Spleen (tissue), 7 donors: ENCODE measurements at regions not wholly inside any gene's neighbourhood (a gene's known extent, or its start where the extent isn't known, plus 50 kb on each side); places are given as distances from the start of the nearest gene placed in this dataset.

ENCODE experiments used
- POLR2A ChIP-seq, 3 donors: fragments of 450-650 bp; IDR thresholded peaks; one replicate each; pipeline ENCODE4 v1.5.1; 2017; ENCODE audit warnings: antibody characterized with exemption in 3 of 3, mild to moderate bottlenecking in 1 of 3
- POLR2AphosphoS5 ChIP-seq, 3 donors: sonication (generic); formaldehyde crosslinking; IDR thresholded peaks; one replicate each; pipeline ENCODE4 v1.5.1; 2017; ENCODE audit warnings: antibody characterized with exemption in 3 of 3
- TF ChIP-seq, protein P1 (sequence below), 11 experiments: fragments of 200-600 bp in 7 of 11; fragments of 450-650 bp in 4 of 11; sonication (generic) in 4 of 11; IDR thresholded peaks in 8 of 11; conservative IDR thresholded peaks in 3 of 11; 1 replicate in 7 of 11; 2 replicates in 4 of 11; pipeline versions ENCODE4 v1.4.0 to v1.8.0; 2016 to 2021; ENCODE audit warnings: antibody characterized with exemption in 11 of 11, inconsistent platforms in 4 of 11, mild to moderate bottlenecking in 1 of 11
- donor health status: DM: no; HTN: no; CAD: no; lungs with moderate emphysema.
- donor health status: DM: no; HTN: no; CAD: no.
- donor health status: DM: no; HTN: no; CAD: no.

DNA sequence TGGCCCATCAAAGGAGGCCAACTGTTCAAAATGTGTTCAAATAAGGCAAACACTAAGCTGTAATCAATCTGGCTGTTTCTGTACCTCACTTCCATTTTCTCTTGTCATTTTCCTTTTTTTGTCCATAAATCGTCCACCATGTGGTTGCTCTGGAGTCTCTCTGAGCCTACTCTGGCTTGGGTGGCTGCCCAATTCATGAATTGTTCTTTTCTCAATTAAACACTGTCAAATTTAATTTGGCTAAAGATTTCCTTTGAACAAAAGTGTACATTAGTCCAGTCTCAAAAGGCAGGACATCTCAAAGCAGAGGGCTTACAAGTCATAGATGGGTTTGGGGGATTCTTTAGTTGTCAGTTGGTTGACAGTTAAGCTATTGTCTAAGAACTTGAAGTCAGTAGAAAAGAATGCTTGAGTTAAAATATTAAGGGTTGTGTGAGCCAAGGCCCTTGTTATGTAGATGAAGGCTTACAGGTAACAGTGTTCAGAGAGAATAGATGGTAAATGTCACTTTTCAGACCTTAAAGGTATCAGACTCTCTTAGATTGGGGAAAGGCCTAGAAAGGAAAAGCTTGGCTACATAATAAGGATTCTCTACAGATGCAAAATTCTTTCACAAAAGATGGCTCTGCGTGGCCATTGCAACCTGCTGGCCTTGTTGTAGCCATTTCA lies 831.2 kb upstream of the CDH2 start:
- TF ChIP-seq POLR2A (IDR thresholded peaks at IDR 0.05): no peak
- TF ChIP-seq, protein P1, sequence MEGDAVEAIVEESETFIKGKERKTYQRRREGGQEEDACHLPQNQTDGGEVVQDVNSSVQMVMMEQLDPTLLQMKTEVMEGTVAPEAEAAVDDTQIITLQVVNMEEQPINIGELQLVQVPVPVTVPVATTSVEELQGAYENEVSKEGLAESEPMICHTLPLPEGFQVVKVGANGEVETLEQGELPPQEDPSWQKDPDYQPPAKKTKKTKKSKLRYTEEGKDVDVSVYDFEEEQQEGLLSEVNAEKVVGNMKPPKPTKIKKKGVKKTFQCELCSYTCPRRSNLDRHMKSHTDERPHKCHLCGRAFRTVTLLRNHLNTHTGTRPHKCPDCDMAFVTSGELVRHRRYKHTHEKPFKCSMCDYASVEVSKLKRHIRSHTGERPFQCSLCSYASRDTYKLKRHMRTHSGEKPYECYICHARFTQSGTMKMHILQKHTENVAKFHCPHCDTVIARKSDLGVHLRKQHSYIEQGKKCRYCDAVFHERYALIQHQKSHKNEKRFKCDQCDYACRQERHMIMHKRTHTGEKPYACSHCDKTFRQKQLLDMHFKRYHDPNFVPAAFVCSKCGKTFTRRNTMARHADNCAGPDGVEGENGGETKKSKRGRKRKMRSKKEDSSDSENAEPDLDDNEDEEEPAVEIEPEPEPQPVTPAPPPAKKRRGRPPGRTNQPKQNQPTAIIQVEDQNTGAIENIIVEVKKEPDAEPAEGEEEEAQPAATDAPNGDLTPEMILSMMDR (IDR thresholded peaks at IDR 0.05 in 8 of 11, conservative IDR thresholded peaks at IDR 0.05 in 3 of 11): no peak
- TF ChIP-seq POLR2AphosphoS5 (IDR thresholded peaks at IDR 0.05): no peak
